Epithelial cell of prostate (primary cell): ENCODE measurements at regions not wholly inside any gene's neighbourhood (a gene's known extent, or its start where the extent isn't known, plus 50 kb on each side); places are given as distances from the start of the nearest gene placed in this dataset.
"Not testable (repeated sequence)": the region's sequence is repeated elsewhere in the genome, so short reads cannot be mapped to it uniquely, and the experiment has no call there.

ENCODE experiments used
- DNase-seq: peaks from one replicate; pipeline ENCODE4 v3.0.0-alpha.2; 2011; ENCODE audit warnings: low read depth, low spot score
- H3K27ac ChIP-seq: fragments of 450-650 bp; 2 replicates; pipeline ENCODE4 v1.5.1; 2017; ENCODE audit warnings: mild to moderate bottlenecking

GRCh38 chr15:77866596-77867125, 210.8 kb downstream of the TBC1D2B start:
- no peak for DNase-seq
- H3K27ac ChIP-seq, result no peak overlapping the region

GRCh38 chr15:77866186-77866585, 211.3 kb downstream of the TBC1D2B start:
- DNase-seq, result no peak
- no peak overlapping the region for H3K27ac ChIP-seq

- no peak for DNase-seq
- H3K27ac ChIP-seq, result no peak overlapping the region
Measured at GRCh38 chr15:77865701-77866100, 211.8 kb downstream of the TBC1D2B start.

- no peak overlapping the region for H3K27ac ChIP-seq
- no peak for DNase-seq
Measured at GRCh38 chr15:77865106-77865610, 212.4 kb downstream of the TBC1D2B start.

GRCh38 chr15:77864211-77865105, 213.1 kb downstream of the TBC1D2B start:
- DNase-seq, result no peak
- no peak overlapping the region for H3K27ac ChIP-seq

GRCh38 chr15:77863491-77864105, 213.9 kb downstream of the TBC1D2B start:
- no peak for DNase-seq
- H3K27ac ChIP-seq, result no peak overlapping the region

- no peak overlapping the region for H3K27ac ChIP-seq
- no peak for DNase-seq
Measured at GRCh38 chr15:77862651-77863104, 214.8 kb downstream of the TBC1D2B start.

- H3K27ac ChIP-seq, DNase-seq: not testable (repeated sequence)
Measured at GRCh38 chr15:77861997-77862635, 215.4 kb downstream of the TBC1D2B start.

- no peak for DNase-seq
- no peak overlapping the region for H3K27ac ChIP-seq
Measured at GRCh38 chr15:77860071-77860691, 217.3 kb downstream of the TBC1D2B start.

GRCh38 chr15:77859491-77860060, 217.9 kb downstream of the TBC1D2B start:
- no peak overlapping the region for H3K27ac ChIP-seq
- DNase-seq, result no peak

- no peak for DNase-seq
- no peak overlapping the region for H3K27ac ChIP-seq
Measured at GRCh38 chr15:77858792-77859490, 218.6 kb downstream of the TBC1D2B start.

GRCh38 chr15:77857419-77857818, 220.1 kb downstream of the TBC1D2B start:
- no peak for DNase-seq

GRCh38 chr15:77856705-77857346, 220.7 kb downstream of the TBC1D2B start:
- no peak for DNase-seq
- no peak overlapping the region for H3K27ac ChIP-seq

More at GRCh38 chr15:77857419-77857818, 220.1 kb downstream of the TBC1D2B start:
- H3K27ac ChIP-seq, result no peak overlapping the region

GRCh38 chr15:77855871-77856270, 221.6 kb downstream of the TBC1D2B start:
- H3K27ac ChIP-seq, result no peak overlapping the region
- no peak for DNase-seq

GRCh38 chr15:77854980-77855379, 222.3 kb upstream of the LINGO1 start:
- H3K27ac ChIP-seq, result no peak overlapping the region
- no peak for DNase-seq

GRCh38 chr15:77853910-77854309, 221.2 kb upstream of the LINGO1 start:
- DNase-seq, result no peak
- H3K27ac ChIP-seq, result no peak overlapping the region

GRCh38 chr15:77853008-77853328, 220.3 kb upstream of the LINGO1 start:
- H3K27ac ChIP-seq, result no peak overlapping the region
- no peak for DNase-seq

GRCh38 chr15:77852241-77853007, 219.7 kb upstream of the LINGO1 start:
- DNase-seq, result no peak
- no peak overlapping the region for H3K27ac ChIP-seq
